H1 (cell line): ENCODE measurements at regions not wholly inside any gene's neighbourhood (a gene's known extent, or its start where the extent isn't known, plus 50 kb on each side); places are given as distances from the start of the nearest gene placed in this dataset.

ENCODE experiments used
- CTCF ChIA-PET: fragments of 300-600 bp; sonication (Branson Sonifier 250); formaldehyde crosslinking; loops from one replicate; lab custom pipeline; 2021; ENCODE audit not compliant: partially characterized antibody; lab: Charles Lee
- POLR2A ChIA-PET: fragments of 300-600 bp; sonication (Branson Sonifier 250); formaldehyde crosslinking; loops from one replicate; lab custom pipeline; 2021; ENCODE audit warnings: inconsistent platforms; ENCODE audit not compliant: partially characterized antibody; lab: Charles Lee
- DNase-seq, 2 experiments: peaks; one replicate each; pipeline versions ENCODE4 v3.0.0 to v3.0.0-alpha.2; 2010 to 2022; ENCODE audit warnings: low spot score in 2 of 2, low read depth in 1 of 2, mixed read lengths in 1 of 2
- FAIRE-seq: peaks from 2 replicates; lab custom pipeline; 2011; peaks lifted over from hg19 to GRCh38; lab: Jason Lieb, UNC
- H2AFZ ChIP-seq: 2 replicates; pipeline ENCODE4 v1.8.1; 2012; ENCODE audit warnings: low read length, inconsistent platforms
- H2AK5ac ChIP-seq: 2 replicates; pipeline ENCODE4 v1.6.1; 2013; ENCODE audit warnings: low read depth, low read length
- H2BK120ac ChIP-seq: replicated peaks from 2 replicates; pipeline ENCODE3; 2013; ENCODE audit warnings: low read depth, low read length, inconsistent platforms
- H2BK12ac ChIP-seq: 2 replicates; pipeline ENCODE4 v1.6.1; 2013; ENCODE audit warnings: low read depth, low read length
- H2BK15ac ChIP-seq: 2 replicates; pipeline ENCODE4 v1.6.1; 2013; ENCODE audit warnings: low read length
- H2BK20ac ChIP-seq: 2 replicates; pipeline ENCODE4 v1.6.1; 2013; ENCODE audit warnings: low read length
- H2BK5ac ChIP-seq: 2 replicates; pipeline ENCODE4 v1.6.1; 2013; ENCODE audit warnings: low read depth, low read length
- H3K14ac ChIP-seq: 2 replicates; pipeline ENCODE4 v1.6.1; 2013; ENCODE audit warnings: inconsistent platforms; ENCODE audit not compliant: insufficient read length
- H3K18ac ChIP-seq: 2 replicates; pipeline ENCODE4 v1.6.1; 2013; ENCODE audit warnings: low read length; ENCODE audit errors: extremely low read depth
- H3K23ac ChIP-seq: 2 replicates; pipeline ENCODE4 v1.6.1; 2013; ENCODE audit warnings: inconsistent platforms; ENCODE audit not compliant: insufficient read length
- H3K23me2 ChIP-seq: 2 replicates; pipeline ENCODE4 v1.6.1; 2013; ENCODE audit warnings: low read depth, low read length
- H3K27ac ChIP-seq: 2 replicates; pipeline ENCODE4 v1.6.1; 2011; ENCODE audit warnings: low read depth, low read length, inconsistent platforms
- H3K27me3 ChIP-seq, 4 experiments: replicated peaks in 1 of 4; 1 replicate in 1 of 4; 2 replicates in 3 of 4; pipeline versions ENCODE4 v1.6.1 to v1.8.1; 2011 to 2013; ENCODE audit warnings: low read length in 3 of 4, mild to moderate bottlenecking in 3 of 4, inconsistent platforms in 2 of 4, mixed read lengths in 2 of 4, moderate library complexity in 1 of 4; ENCODE audit not compliant: control insufficient read depth in 3 of 4, insufficient read depth in 3 of 4; ENCODE audit errors: extremely low read depth in 1 of 4
- H3K36me3 ChIP-seq, 4 experiments: 2 replicates each; pipeline versions ENCODE4 v1.6.1 to v1.8.1; 2011 to 2013; ENCODE audit warnings: mild to moderate bottlenecking in 4 of 4, low read length in 3 of 4, moderate library complexity in 2 of 4, control low read depth in 1 of 4, inconsistent platforms in 1 of 4; ENCODE audit not compliant: insufficient read depth in 4 of 4, control insufficient read depth in 2 of 4
- H3K4ac ChIP-seq: replicated peaks from 2 replicates; pipeline ENCODE3; 2013; ENCODE audit warnings: low read length, low read depth, mixed read lengths, inconsistent platforms; ENCODE audit not compliant: insufficient read length
- H3K4me1 ChIP-seq, 4 experiments: replicated peaks in 1 of 4; 1 replicate in 1 of 4; 2 replicates in 3 of 4; pipeline versions ENCODE4 v1.6.1 to v1.8.1; 2011 to 2013; ENCODE audit warnings: low read length in 3 of 4, inconsistent platforms in 2 of 4, mixed read lengths in 1 of 4; ENCODE audit not compliant: insufficient read depth in 4 of 4, control insufficient read depth in 3 of 4
- H3K4me2 ChIP-seq, 2 experiments: 2 replicates each; pipeline versions ENCODE4 v1.6.1 to v1.8.1; 2011 to 2013; ENCODE audit warnings: low read depth in 2 of 2, low read length in 2 of 2, control low read depth in 1 of 2, inconsistent platforms in 1 of 2, mild to moderate bottlenecking in 1 of 2; ENCODE audit not compliant: insufficient read depth in 1 of 2
- H3K4me3 ChIP-seq, 4 experiments: fragments of 200-600, 300-600 bp in 1 of 4; sonication (generic), shearing (Covaris generic), sonication (Bioruptor Twin) in 1 of 4; 2 replicates each; pipeline versions ENCODE4 v1.5.1 to v1.8.1; 2011 to 2016; ENCODE audit warnings: low read length in 4 of 4, low read depth in 3 of 4, control low read depth in 2 of 4, inconsistent platforms in 2 of 4, mild to moderate bottlenecking in 2 of 4, mixed read lengths in 1 of 4, moderate library complexity in 1 of 4; ENCODE audit not compliant: insufficient read depth in 2 of 4; ENCODE audit errors: extremely low read depth in 1 of 4
- H3K56ac ChIP-seq: replicated peaks from 2 replicates; pipeline ENCODE3; 2013; ENCODE audit warnings: low read depth, mild to moderate bottlenecking, mixed read lengths, low read length, inconsistent platforms; ENCODE audit not compliant: insufficient read length
- H3K79me1 ChIP-seq: 2 replicates; pipeline ENCODE4 v1.6.1; 2013; ENCODE audit warnings: low read depth, low read length, control low read depth
- H3K79me2 ChIP-seq, 2 experiments: 2 replicates each; pipeline versions ENCODE4 v1.6.1 to v1.8.1; 2012 to 2013; ENCODE audit warnings: low read length in 2 of 2, mild to moderate bottlenecking in 2 of 2, inconsistent platforms in 1 of 2; ENCODE audit not compliant: insufficient read depth in 2 of 2, control insufficient read depth in 1 of 2
- H3K9ac ChIP-seq, 4 experiments: replicated peaks in 1 of 4; 1 replicate in 1 of 4; 2 replicates in 3 of 4; pipeline versions ENCODE4 v1.6.1 to v1.8.1; 2011 to 2013; ENCODE audit warnings: low read depth in 3 of 4, low read length in 3 of 4, control low read depth in 2 of 4, mild to moderate bottlenecking in 2 of 4, moderate library complexity in 2 of 4, inconsistent platforms in 1 of 4; ENCODE audit errors: extremely low read depth in 1 of 4
- H3K9me3 ChIP-seq, 2 experiments: 2 replicates each; pipeline versions ENCODE4 v1.6.1 to v1.8.1; 2012 to 2013; ENCODE audit warnings: mild to moderate bottlenecking in 2 of 2, moderate library complexity in 2 of 2, control low read depth in 1 of 2, inconsistent platforms in 1 of 2, low read depth in 1 of 2, low read length in 1 of 2, mixed read lengths in 1 of 2; ENCODE audit not compliant: insufficient read depth in 2 of 2
- H4K20me1 ChIP-seq, 2 experiments: replicated peaks in 1 of 2; 2 replicates each; pipeline versions ENCODE3 to v1.8.1; 2011 to 2013; ENCODE audit warnings: inconsistent platforms in 2 of 2, low read length in 2 of 2, mild to moderate bottlenecking in 1 of 2; ENCODE audit not compliant: insufficient read depth in 2 of 2, control insufficient read depth in 1 of 2
- H4K5ac ChIP-seq: 2 replicates; pipeline ENCODE4 v1.6.1; 2013; ENCODE audit warnings: low read length, low read depth, mixed read lengths, inconsistent platforms; ENCODE audit not compliant: insufficient read length
- H4K8ac ChIP-seq: 2 replicates; pipeline ENCODE4 v1.8.0; 2013; ENCODE audit warnings: mild to moderate bottlenecking, moderate library complexity, low read length, inconsistent platforms; ENCODE audit not compliant: insufficient read depth; ENCODE audit errors: extremely low read depth
- H4K91ac ChIP-seq: replicated peaks from 2 replicates; pipeline ENCODE3; 2013; ENCODE audit warnings: low read length, mixed read lengths, inconsistent platforms; ENCODE audit not compliant: insufficient read length
- ASH2L ChIP-seq: fragments of 200-600, 300-600 bp; sonication (generic); IDR thresholded peaks from one replicate; pipeline ENCODE4 v1.7.1; 2017; ENCODE audit warnings: low read length
- BCL11A ChIP-seq, 2 experiments: IDR thresholded peaks; one replicate each; pipeline ENCODE4 v1.6.1; 2011; ENCODE audit warnings: low read depth in 2 of 2, low read length in 2 of 2, mild to moderate bottlenecking in 2 of 2
- CHD1 ChIP-seq: IDR thresholded peaks from 2 replicates; pipeline ENCODE4 v1.6.1; 2012; ENCODE audit warnings: low read depth, low read length, improper control_type of control experiment
- KDM1A ChIP-seq: fragments of 200-600, 300-600 bp; sonication (generic); IDR thresholded peaks from 2 replicates; pipeline ENCODE4 v1.7.1; 2016; ENCODE audit warnings: mild to moderate bottlenecking, low read length, borderline replicate concordance
- KDM4A ChIP-seq: IDR thresholded peaks from one replicate; pipeline ENCODE4 v1.7.1; 2012; ENCODE audit warnings: low read depth, mild to moderate bottlenecking, moderate library complexity, low read length, inconsistent platforms; ENCODE audit not compliant: severe bottlenecking
- MAX ChIP-seq: IDR thresholded peaks from 2 replicates; pipeline ENCODE4 v1.6.1; 2012; ENCODE audit warnings: inconsistent platforms
- NRF1 ChIP-seq: IDR thresholded peaks from 2 replicates; pipeline ENCODE4 v1.6.1; 2011; ENCODE audit warnings: mild to moderate bottlenecking, low read depth, low read length, improper control_type of control experiment
- RAD21 ChIP-seq, 2 experiments: IDR thresholded peaks in 1 of 2; conservative IDR thresholded peaks in 1 of 2; 2 replicates each; pipeline ENCODE4 v1.6.1; 2011; ENCODE audit warnings: low read depth in 2 of 2, low read length in 2 of 2, improper control_type of control experiment in 1 of 2, inconsistent platforms in 1 of 2, mild to moderate bottlenecking in 1 of 2, moderate library complexity in 1 of 2
- SIX5 ChIP-seq: IDR thresholded peaks from 2 replicates; pipeline ENCODE4 v1.6.1; 2011; ENCODE audit warnings: mild to moderate bottlenecking, low read depth, low read length
- SP4 ChIP-seq: IDR thresholded peaks from 2 replicates; pipeline ENCODE4 v1.6.1; 2012; ENCODE audit warnings: low read length, inconsistent platforms
- WGBS, 2 experiments: shearing (Covaris generic) in 1 of 2; methylation state at CpG; one replicate each; pipeline versions ENCODE4 v1.1.6 to v1.1.7; 2013 to 2015; ENCODE audit warnings: low lambda C conversion rate in 2 of 2, mixed read lengths in 2 of 2, inconsistent platforms in 1 of 2, low coverage in 1 of 2, missing lambda C conversion rate in 1 of 2; ENCODE audit not compliant: insufficient replicate concordance in 2 of 2, insufficient coverage in 1 of 2, insufficient read length in 1 of 2; ENCODE audit errors: extremely low coverage in 1 of 2, missing lambda C conversion rate in 1 of 2; 5-methylcytosine and 5-hydroxymethylcytosine counted together

GRCh38 chr9:100933656-100934055 is 94.9 kb upstream of the PLPPR1 start:
- H3K4me2 ChIP-seq, result no peak overlapping the region
- no peak overlapping the region for H2BK15ac ChIP-seq
- H3K27me3 ChIP-seq, result no peaks in the 10 kb centered on the region
- H3K23ac ChIP-seq, result no peak overlapping the region
- no peaks in the 10 kb centered on the region for H3K79me1 ChIP-seq
- POLR2A ChIA-PET, result no interaction called here
- no peak overlapping the region for H4K5ac ChIP-seq
- no peak overlapping the region for H3K14ac ChIP-seq
- WGBS, 2 experiments, result 86% methylated on average over 2 of the region's 2 CpGs; no CpG with 5 or more reads in 1 of the 2 experiments
- no peaks in the 10 kb centered on the region for H3K4me1 ChIP-seq
- no peak overlapping the region for H4K8ac ChIP-seq
- no peaks in the 10 kb centered on the region for H3K23me2 ChIP-seq
- H3K9ac ChIP-seq, result no peak overlapping the region
- H3K27ac ChIP-seq, result no peak overlapping the region
- TF ChIP-seq CHD1 (no peak), SIX5 (no peak), MAX (no peak), BCL11A (IDR thresholded peaks at IDR 0.05; ENCODE audit: low read depth in 2 of 2, low read length in 2 of 2) (no peak), SP4 (no peak), ASH2L (no peak), KDM4A (no peak), KDM1A (no peak), NRF1 (no peak), RAD21 (IDR thresholded peaks at IDR 0.05 in 1 of 2, conservative IDR thresholded peaks at IDR 0.05 in 1 of 2; ENCODE audit: low read depth in 2 of 2, low read length in 2 of 2) (no peak)
- no peak overlapping the region for H2BK12ac ChIP-seq
- H2BK20ac ChIP-seq, result no peak overlapping the region
- DNase-seq (no peak), FAIRE-seq (no peak)
- no peak overlapping the region for H3K56ac ChIP-seq
- no peaks in the 10 kb centered on the region for H3K9me3 ChIP-seq
- no peaks in the 10 kb centered on the region for H4K20me1 ChIP-seq
- CTCF ChIA-PET, result no interaction called here
- H2AFZ ChIP-seq, result no peak overlapping the region
- H4K91ac ChIP-seq, result no peak overlapping the region
- no peak overlapping the region for H3K4me3 ChIP-seq
- no peak overlapping the region for H2AK5ac ChIP-seq
- H3K18ac ChIP-seq, result no peak overlapping the region
- H2BK5ac ChIP-seq, result no peak overlapping the region
- H3K79me2 ChIP-seq, result no peaks in the 10 kb centered on the region
- H2BK120ac ChIP-seq, result no peak overlapping the region
- H3K4ac ChIP-seq, result no peak overlapping the region
- no peaks in the 10 kb centered on the region for H3K36me3 ChIP-seq
